ENCODE measurements at regions not wholly inside any gene's neighbourhood (a gene's known extent, or its start where the extent isn't known, plus 50 kb on each side); places are given as distances from the start of the nearest gene placed in this dataset.

GRCh38 chr4:64545593-64545992 is 136.3 kb upstream of the TECRL start:
- DNase-seq (ENCODE audit: low read depth, low spot score) = no peak
- no peak for TF ChIP-seq CTCF (IDR thresholded peaks at IDR 0.05; ENCODE audit: low read depth, low read length)
- no peak overlapping the region for H3K4me3 ChIP-seq (ENCODE audit: low read depth, low read length)
- in situ Hi-C loops (cut with HindIII; ENCODE audit: low sequenced_read_pairs) = no loop called here

GRCh38 chr4:64539234-64539849 is 130.1 kb upstream of the TECRL start:
- DNase-seq (ENCODE audit: low read depth, low spot score) = peak; percentile 68
- in situ Hi-C loops (cut with HindIII; ENCODE audit: low sequenced_read_pairs) = no loop called here
- no peak overlapping the region for H3K4me3 ChIP-seq (ENCODE audit: low read depth, low read length)
- peak; percentile 78 for TF ChIP-seq CTCF (IDR thresholded peaks at IDR 0.05; ENCODE audit: low read depth, low read length)

DNA sequence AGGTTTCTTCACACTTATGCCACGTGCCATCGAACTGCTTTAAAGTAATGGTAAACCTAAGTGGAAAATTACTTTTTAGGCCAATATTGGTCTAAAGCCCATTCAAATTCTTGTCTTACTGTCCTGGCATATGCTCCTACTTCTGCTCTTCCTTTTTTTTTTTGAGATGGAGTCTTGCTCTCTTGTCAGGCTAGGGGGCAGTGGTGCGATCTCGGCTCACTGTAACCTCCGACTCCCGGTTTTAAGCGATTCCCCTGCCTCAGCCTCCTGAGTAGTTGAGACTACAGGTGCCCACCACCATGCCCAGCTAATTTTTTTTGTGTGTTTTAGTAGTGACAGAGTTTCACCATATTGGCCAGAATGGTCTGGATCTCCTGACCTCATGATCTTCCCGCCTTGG is 129.0 kb upstream of the TECRL start:
- TF ChIP-seq CTCF (IDR thresholded peaks at IDR 0.05; ENCODE audit: low read depth, low read length) = no peak
- in situ Hi-C loops (cut with HindIII; ENCODE audit: low sequenced_read_pairs) = no loop called here
- no peak overlapping the region for H3K4me3 ChIP-seq (ENCODE audit: low read depth, low read length)

DNA sequence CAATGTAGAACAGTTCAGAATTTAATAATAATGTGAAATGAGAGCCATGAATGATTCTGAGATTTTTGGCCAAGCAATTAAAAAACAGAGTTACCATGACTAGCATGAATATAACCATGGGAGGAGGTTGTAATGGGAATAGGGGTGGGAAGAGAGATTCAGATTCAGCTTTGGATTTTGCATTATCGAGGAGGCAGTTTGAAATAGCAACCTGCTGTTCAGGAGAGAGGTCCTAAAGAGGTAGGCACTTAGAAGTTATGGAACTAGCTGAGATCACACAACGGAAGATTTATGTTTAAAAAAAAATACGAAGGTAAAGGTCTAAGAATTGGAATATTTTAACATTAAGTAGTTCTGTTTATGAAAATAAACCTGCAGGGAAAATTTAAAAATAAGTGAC is 124.4 kb upstream of the TECRL start:
- no peak for DNase-seq (ENCODE audit: low read depth, low spot score)
- no peak for TF ChIP-seq CTCF (IDR thresholded peaks at IDR 0.05; ENCODE audit: low read depth, low read length)
- no peak overlapping the region for H3K4me3 ChIP-seq (ENCODE audit: low read depth, low read length)
- in situ Hi-C loops (cut with HindIII; ENCODE audit: low sequenced_read_pairs) = no loop called here

More for the DNA sequence above, 129.0 kb upstream of the TECRL start:
- no peak for DNase-seq (ENCODE audit: low read depth, low spot score)

- no peak for TF ChIP-seq CTCF (IDR thresholded peaks at IDR 0.05; ENCODE audit: low read depth, low read length)
- in situ Hi-C loops (cut with HindIII; ENCODE audit: low sequenced_read_pairs) = no loop called here
- no peak overlapping the region for H3K4me3 ChIP-seq (ENCODE audit: low read depth, low read length)
- no peak for DNase-seq (ENCODE audit: low read depth, low spot score)
These were observed 123.9 kb upstream of the TECRL start for GRCh38 chr4:64533159-64533558.

DNA sequence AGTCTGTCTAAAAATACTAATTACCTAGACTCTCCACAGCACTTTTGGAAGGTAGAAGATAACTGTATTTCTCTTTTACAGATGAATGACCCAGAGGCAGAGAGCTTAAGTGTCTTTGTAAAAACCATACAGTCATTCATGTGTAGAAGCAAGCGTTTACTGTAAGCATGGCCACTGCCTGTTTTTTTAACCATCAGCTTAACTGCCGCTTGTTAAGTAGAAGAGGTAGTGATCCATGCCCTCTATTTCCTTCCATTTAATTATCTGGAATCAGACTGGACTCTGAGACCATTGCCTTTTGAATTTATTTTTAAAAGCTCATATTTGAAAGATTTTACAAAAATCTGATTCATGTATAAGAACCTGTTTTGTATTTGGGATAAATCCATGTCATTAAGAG is 111.2 kb upstream of the TECRL start:
- in situ Hi-C loops (cut with HindIII; ENCODE audit: low sequenced_read_pairs) = no loop called here
- H3K4me3 ChIP-seq (ENCODE audit: low read depth, low read length) = no peak overlapping the region
- TF ChIP-seq CTCF (IDR thresholded peaks at IDR 0.05; ENCODE audit: low read depth, low read length) = no peak
- no peak for DNase-seq (ENCODE audit: low read depth, low spot score)

- DNase-seq (ENCODE audit: low read depth, low spot score) = no peak
- no peak overlapping the region for H3K4me3 ChIP-seq (ENCODE audit: low read depth, low read length)
- in situ Hi-C loops (cut with HindIII; ENCODE audit: low sequenced_read_pairs) = no loop called here
- TF ChIP-seq CTCF (IDR thresholded peaks at IDR 0.05; ENCODE audit: low read depth, low read length) = no peak
These were observed 109.3 kb upstream of the TECRL start for GRCh38 chr4:64518600-64518999.
